SH-SY5Y (cell line): ENCODE measurements at regions not wholly inside any gene's neighbourhood (a gene's known extent, or its start where the extent isn't known, plus 50 kb on each side); places are given as distances from the start of the nearest gene placed in this dataset.

Experiments
- GATA2 ChIP-seq: IDR thresholded peaks from 2 replicates; pipeline ENCODE4 v1.6.1; 2011; ENCODE audit warnings: mild to moderate bottlenecking, low read depth, low read length
- GATA3 ChIP-seq: IDR thresholded peaks from 2 replicates; pipeline ENCODE4 v1.6.1; 2011; ENCODE audit warnings: low read depth, mild to moderate bottlenecking, low read length, moderate library complexity

DNA sequence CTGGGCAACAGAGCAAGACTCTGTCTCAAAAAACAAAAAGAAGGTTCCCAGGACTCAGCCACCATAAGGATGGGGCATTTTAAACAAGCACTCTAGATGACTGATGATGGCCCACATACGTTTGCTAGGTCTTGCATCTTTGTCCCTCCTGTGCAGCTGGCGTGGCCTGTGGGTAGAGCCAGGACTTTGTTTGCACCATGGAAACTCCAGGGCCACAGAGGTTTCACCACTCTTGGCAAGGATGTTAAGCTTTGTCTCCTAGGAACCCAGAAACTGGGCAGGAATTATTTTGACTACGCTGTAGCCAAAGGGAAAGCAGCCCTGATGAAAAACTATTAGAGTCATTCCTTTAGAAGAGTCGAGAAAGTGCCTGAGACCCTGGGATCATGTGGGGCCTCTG is 54.1 kb upstream of the CALM2 start:
- TF ChIP-seq GATA2 (no peak), GATA3 (no peak)
